ENCODE measurements at regions not wholly inside any gene's neighbourhood (a gene's known extent, or its start where the extent isn't known, plus 50 kb on each side); places are given as distances from the start of the nearest gene placed in this dataset.

- no peak overlapping the region for H3K27ac ChIP-seq (ENCODE audit: low read depth, low read length)
- H3K9ac ChIP-seq (ENCODE audit: low read depth in 1 of 2, low read length in 2 of 2) = no peak overlapping the region
- H3K36me3 ChIP-seq (ENCODE audit: control insufficient read depth in 1 of 2, insufficient read depth in 2 of 2, low read length in 2 of 2) = no peaks in the 10 kb centered on the region
- H3K4me1 ChIP-seq (ENCODE audit: control insufficient read depth in 1 of 2, insufficient read depth in 2 of 2, low read length in 2 of 2) = no peaks in the 10 kb centered on the region
- H3K4me3 ChIP-seq (ENCODE audit: low read depth in 1 of 2, low read length in 2 of 2) = no peak overlapping the region
- H3K9me3 ChIP-seq (ENCODE audit: control insufficient read depth in 1 of 2, low read length in 2 of 2) = no peaks in the 10 kb centered on the region
- H3K27me3 ChIP-seq (ENCODE audit: control insufficient read depth in 1 of 2, insufficient read depth in 2 of 2, low read length in 2 of 2) = no peaks in the 10 kb centered on the region
These were observed 327.0 kb downstream of the ZPLD1 start for GRCh38 chr3:102761766-102762165.

GRCh38 chr3:102790747-102791325 is 356.0 kb downstream of the ZPLD1 start:
- no peaks in the 10 kb centered on the region for H3K4me1 ChIP-seq (ENCODE audit: control insufficient read depth in 1 of 2, insufficient read depth in 2 of 2, low read length in 2 of 2)
- no peak overlapping the region for H3K4me3 ChIP-seq (ENCODE audit: low read depth in 1 of 2, low read length in 2 of 2)
- H3K36me3 ChIP-seq (ENCODE audit: control insufficient read depth in 1 of 2, insufficient read depth in 2 of 2, low read length in 2 of 2) = no peaks in the 10 kb centered on the region
- no peak overlapping the region for H3K9ac ChIP-seq (ENCODE audit: low read depth in 1 of 2, low read length in 2 of 2)
- no peaks in the 10 kb centered on the region for H3K9me3 ChIP-seq (ENCODE audit: control insufficient read depth in 1 of 2, low read length in 2 of 2)
- H3K27ac ChIP-seq (ENCODE audit: low read depth, low read length) = no peak overlapping the region
- H3K27me3 ChIP-seq (ENCODE audit: control insufficient read depth in 1 of 2, insufficient read depth in 2 of 2, low read length in 2 of 2) = no peaks in the 10 kb centered on the region

GRCh38 chr3:102791641-102792589 is 357.1 kb downstream of the ZPLD1 start:
- Histone ChIP-seq H3K9ac (ENCODE audit: low read depth in 1 of 2, low read length in 2 of 2) (no peak overlapping the region), H3K36me3 (ENCODE audit: control insufficient read depth in 1 of 2, insufficient read depth in 2 of 2, low read length in 2 of 2) (no peaks in the 10 kb centered on the region), H3K27me3 (ENCODE audit: control insufficient read depth in 1 of 2, insufficient read depth in 2 of 2, low read length in 2 of 2) (no peaks in the 10 kb centered on the region), H3K4me3 (ENCODE audit: low read depth in 1 of 2, low read length in 2 of 2) (no peak overlapping the region), H3K9me3 (ENCODE audit: control insufficient read depth in 1 of 2, low read length in 2 of 2) (no peaks in the 10 kb centered on the region), H3K4me1 (ENCODE audit: control insufficient read depth in 1 of 2, insufficient read depth in 2 of 2, low read length in 2 of 2) (no peaks in the 10 kb centered on the region), H3K27ac (ENCODE audit: low read depth, low read length) (no peak overlapping the region)

GRCh38 chr3:102796804-102797203 is 362.0 kb downstream of the ZPLD1 start:
- no peaks in the 10 kb centered on the region for H3K4me1 ChIP-seq (ENCODE audit: control insufficient read depth in 1 of 2, insufficient read depth in 2 of 2, low read length in 2 of 2)
- H3K9me3 ChIP-seq (ENCODE audit: control insufficient read depth in 1 of 2, low read length in 2 of 2) = no peaks in the 10 kb centered on the region
- no peaks in the 10 kb centered on the region for H3K36me3 ChIP-seq (ENCODE audit: control insufficient read depth in 1 of 2, insufficient read depth in 2 of 2, low read length in 2 of 2)
- H3K27ac ChIP-seq (ENCODE audit: low read depth, low read length) = no peak overlapping the region
- H3K9ac ChIP-seq (ENCODE audit: low read depth in 1 of 2, low read length in 2 of 2) = no peak overlapping the region
- H3K27me3 ChIP-seq (ENCODE audit: control insufficient read depth in 1 of 2, insufficient read depth in 2 of 2, low read length in 2 of 2) = no peaks in the 10 kb centered on the region
- H3K4me3 ChIP-seq (ENCODE audit: low read depth in 1 of 2, low read length in 2 of 2) = no peak overlapping the region

- no peak overlapping the region for H3K27ac ChIP-seq (ENCODE audit: low read depth, low read length)
- no peaks in the 10 kb centered on the region for H3K27me3 ChIP-seq (ENCODE audit: control insufficient read depth in 1 of 2, insufficient read depth in 2 of 2, low read length in 2 of 2)
- no peak overlapping the region for H3K9ac ChIP-seq (ENCODE audit: low read depth in 1 of 2, low read length in 2 of 2)
- H3K4me1 ChIP-seq (ENCODE audit: control insufficient read depth in 1 of 2, insufficient read depth in 2 of 2, low read length in 2 of 2) = no peaks in the 10 kb centered on the region
- H3K9me3 ChIP-seq (ENCODE audit: control insufficient read depth in 1 of 2, low read length in 2 of 2) = no peaks in the 10 kb centered on the region
- no peaks in the 10 kb centered on the region for H3K36me3 ChIP-seq (ENCODE audit: control insufficient read depth in 1 of 2, insufficient read depth in 2 of 2, low read length in 2 of 2)
- H3K4me3 ChIP-seq (ENCODE audit: low read depth in 1 of 2, low read length in 2 of 2) = no peak overlapping the region
These were observed 368.1 kb downstream of the ZPLD1 start for GRCh38 chr3:102802819-102803420.

- Histone ChIP-seq H3K4me1 (ENCODE audit: control insufficient read depth in 1 of 2, insufficient read depth in 2 of 2, low read length in 2 of 2) (no peaks in the 10 kb centered on the region), H3K4me3 (ENCODE audit: low read depth in 1 of 2, low read length in 2 of 2) (no peak overlapping the region), H3K9ac (ENCODE audit: low read depth in 1 of 2, low read length in 2 of 2) (no peak overlapping the region), H3K36me3 (ENCODE audit: control insufficient read depth in 1 of 2, insufficient read depth in 2 of 2, low read length in 2 of 2) (no peaks in the 10 kb centered on the region), H3K27me3 (ENCODE audit: control insufficient read depth in 1 of 2, insufficient read depth in 2 of 2, low read length in 2 of 2) (no peaks in the 10 kb centered on the region), H3K9me3 (ENCODE audit: control insufficient read depth in 1 of 2, low read length in 2 of 2) (no peaks in the 10 kb centered on the region), H3K27ac (ENCODE audit: low read depth, low read length) (no peak overlapping the region)
These were observed 376.1 kb downstream of the ZPLD1 start for GRCh38 chr3:102810937-102811336.

- H3K4me3 ChIP-seq (ENCODE audit: low read depth in 1 of 2, low read length in 2 of 2) = no peak overlapping the region
- no peak overlapping the region for H3K9ac ChIP-seq (ENCODE audit: low read depth in 1 of 2, low read length in 2 of 2)
- no peaks in the 10 kb centered on the region for H3K36me3 ChIP-seq (ENCODE audit: control insufficient read depth in 1 of 2, insufficient read depth in 2 of 2, low read length in 2 of 2)
- no peaks in the 10 kb centered on the region for H3K4me1 ChIP-seq (ENCODE audit: control insufficient read depth in 1 of 2, insufficient read depth in 2 of 2, low read length in 2 of 2)
- H3K27ac ChIP-seq (ENCODE audit: low read depth, low read length) = no peak overlapping the region
- H3K9me3 ChIP-seq (ENCODE audit: control insufficient read depth in 1 of 2, low read length in 2 of 2) = no peaks in the 10 kb centered on the region
- no peaks in the 10 kb centered on the region for H3K27me3 ChIP-seq (ENCODE audit: control insufficient read depth in 1 of 2, insufficient read depth in 2 of 2, low read length in 2 of 2)
These were observed 391.8 kb downstream of the ZPLD1 start for GRCh38 chr3:102826636-102827035.

GRCh38 chr3:102827386-102827785 is 392.6 kb downstream of the ZPLD1 start:
- Histone ChIP-seq H3K9me3 (ENCODE audit: control insufficient read depth in 1 of 2, low read length in 2 of 2) (no peaks in the 10 kb centered on the region), H3K9ac (ENCODE audit: low read depth in 1 of 2, low read length in 2 of 2) (no peak overlapping the region), H3K27ac (ENCODE audit: low read depth, low read length) (no peak overlapping the region), H3K27me3 (ENCODE audit: control insufficient read depth in 1 of 2, insufficient read depth in 2 of 2, low read length in 2 of 2) (no peaks in the 10 kb centered on the region), H3K36me3 (ENCODE audit: control insufficient read depth in 1 of 2, insufficient read depth in 2 of 2, low read length in 2 of 2) (no peaks in the 10 kb centered on the region), H3K4me1 (ENCODE audit: control insufficient read depth in 1 of 2, insufficient read depth in 2 of 2, low read length in 2 of 2) (no peaks in the 10 kb centered on the region), H3K4me3 (ENCODE audit: low read depth in 1 of 2, low read length in 2 of 2) (no peak overlapping the region)

GRCh38 chr3:102830415-102830814 is 395.6 kb downstream of the ZPLD1 start:
- no peak overlapping the region for H3K4me3 ChIP-seq (ENCODE audit: low read depth in 1 of 2, low read length in 2 of 2)
- H3K27me3 ChIP-seq (ENCODE audit: control insufficient read depth in 1 of 2, insufficient read depth in 2 of 2, low read length in 2 of 2) = no peaks in the 10 kb centered on the region
- no peaks in the 10 kb centered on the region for H3K9me3 ChIP-seq (ENCODE audit: control insufficient read depth in 1 of 2, low read length in 2 of 2)
- no peak overlapping the region for H3K27ac ChIP-seq (ENCODE audit: low read depth, low read length)
- H3K9ac ChIP-seq (ENCODE audit: low read depth in 1 of 2, low read length in 2 of 2) = no peak overlapping the region
- no peaks in the 10 kb centered on the region for H3K36me3 ChIP-seq (ENCODE audit: control insufficient read depth in 1 of 2, insufficient read depth in 2 of 2, low read length in 2 of 2)
- no peaks in the 10 kb centered on the region for H3K4me1 ChIP-seq (ENCODE audit: control insufficient read depth in 1 of 2, insufficient read depth in 2 of 2, low read length in 2 of 2)

- Histone ChIP-seq H3K4me3 (ENCODE audit: low read depth in 1 of 2, low read length in 2 of 2) (no peak overlapping the region), H3K4me1 (ENCODE audit: control insufficient read depth in 1 of 2, insufficient read depth in 2 of 2, low read length in 2 of 2) (no peaks in the 10 kb centered on the region), H3K27ac (ENCODE audit: low read depth, low read length) (no peak overlapping the region), H3K9ac (ENCODE audit: low read depth in 1 of 2, low read length in 2 of 2) (no peak overlapping the region), H3K36me3 (ENCODE audit: control insufficient read depth in 1 of 2, insufficient read depth in 2 of 2, low read length in 2 of 2) (no peaks in the 10 kb centered on the region), H3K27me3 (ENCODE audit: control insufficient read depth in 1 of 2, insufficient read depth in 2 of 2, low read length in 2 of 2) (no peaks in the 10 kb centered on the region), H3K9me3 (ENCODE audit: control insufficient read depth in 1 of 2, low read length in 2 of 2) (no peaks in the 10 kb centered on the region)
These were observed 407.1 kb downstream of the ZPLD1 start for GRCh38 chr3:102841866-102842265.
